ENCODE measurements at regions not wholly inside any gene's neighbourhood (a gene's known extent, or its start where the extent isn't known, plus 50 kb on each side); places are given as distances from the start of the nearest gene placed in this dataset.
"Not testable (repeated sequence)": the region's sequence is repeated elsewhere in the genome, so short reads cannot be mapped to it uniquely, and the experiment has no call there.

DNA sequence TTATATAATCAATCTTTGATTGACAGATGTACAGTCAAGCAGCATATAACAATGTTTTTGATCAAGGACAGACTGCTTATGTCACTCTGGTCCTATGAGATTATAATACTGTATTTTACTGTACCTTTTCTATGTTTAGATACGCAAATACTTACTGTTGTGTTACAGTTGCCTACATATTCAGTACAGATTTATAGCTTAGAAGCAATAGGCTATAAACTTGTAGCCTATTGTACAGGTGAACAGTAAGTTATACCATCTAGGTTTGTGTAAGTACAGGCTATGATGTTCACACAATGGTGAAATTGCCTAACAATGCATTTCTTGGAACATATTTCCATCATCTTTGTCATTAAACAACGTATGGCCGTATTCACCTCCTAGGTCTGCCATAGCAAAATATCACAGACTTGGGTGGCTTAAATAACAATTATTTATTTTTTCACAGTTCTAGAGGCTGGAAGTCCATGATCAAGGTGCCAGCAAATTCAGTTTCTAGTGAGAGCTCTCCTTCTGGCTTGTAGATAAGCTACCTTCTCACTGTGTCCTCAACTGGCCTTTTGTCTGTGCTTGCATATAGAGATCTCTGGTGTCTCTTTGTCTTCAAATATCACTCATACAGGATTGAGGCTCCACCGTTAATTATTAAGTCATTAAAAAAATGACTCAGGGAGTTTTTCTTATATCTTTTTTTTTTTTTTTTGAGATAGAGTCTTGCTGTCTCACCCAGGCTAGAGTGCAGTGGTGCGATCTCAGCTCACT, 89.1 kb downstream of the EBLN2 start:
- DNase-seq (ENCODE audit: low read depth), result no peak
- TF ChIP-seq, protein P1, sequence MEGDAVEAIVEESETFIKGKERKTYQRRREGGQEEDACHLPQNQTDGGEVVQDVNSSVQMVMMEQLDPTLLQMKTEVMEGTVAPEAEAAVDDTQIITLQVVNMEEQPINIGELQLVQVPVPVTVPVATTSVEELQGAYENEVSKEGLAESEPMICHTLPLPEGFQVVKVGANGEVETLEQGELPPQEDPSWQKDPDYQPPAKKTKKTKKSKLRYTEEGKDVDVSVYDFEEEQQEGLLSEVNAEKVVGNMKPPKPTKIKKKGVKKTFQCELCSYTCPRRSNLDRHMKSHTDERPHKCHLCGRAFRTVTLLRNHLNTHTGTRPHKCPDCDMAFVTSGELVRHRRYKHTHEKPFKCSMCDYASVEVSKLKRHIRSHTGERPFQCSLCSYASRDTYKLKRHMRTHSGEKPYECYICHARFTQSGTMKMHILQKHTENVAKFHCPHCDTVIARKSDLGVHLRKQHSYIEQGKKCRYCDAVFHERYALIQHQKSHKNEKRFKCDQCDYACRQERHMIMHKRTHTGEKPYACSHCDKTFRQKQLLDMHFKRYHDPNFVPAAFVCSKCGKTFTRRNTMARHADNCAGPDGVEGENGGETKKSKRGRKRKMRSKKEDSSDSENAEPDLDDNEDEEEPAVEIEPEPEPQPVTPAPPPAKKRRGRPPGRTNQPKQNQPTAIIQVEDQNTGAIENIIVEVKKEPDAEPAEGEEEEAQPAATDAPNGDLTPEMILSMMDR (IDR thresholded peaks at IDR 0.05; ENCODE audit: insufficient read depth, low read depth, low read length, missing control alignments), result no peak
- H3K4me3 ChIP-seq (ENCODE audit: low read length), result no peak overlapping the region

DNA sequence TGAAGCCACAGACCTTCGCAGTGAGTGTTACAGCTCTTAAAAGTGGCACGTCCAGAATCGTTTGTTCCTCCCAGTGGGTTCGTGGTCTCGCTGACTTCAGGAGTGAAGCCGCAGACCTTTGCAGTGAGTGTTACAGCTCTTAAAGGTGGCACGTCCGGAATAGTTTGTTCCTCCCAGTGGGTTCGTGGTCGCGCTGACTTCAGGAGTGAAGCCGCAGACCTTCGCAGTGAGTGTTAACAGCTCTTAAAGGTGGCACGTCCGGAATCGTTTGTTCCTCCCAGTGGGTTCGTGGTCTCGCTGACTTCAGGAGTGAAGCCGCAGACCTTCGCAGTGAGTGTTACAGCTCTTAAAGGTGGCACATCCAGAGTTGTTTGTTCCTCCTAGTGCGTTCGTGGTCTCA, 91.1 kb downstream of the EBLN2 start:
- not testable (repeated sequence) for H3K4me3 ChIP-seq (ENCODE audit: low read length); DNase-seq (ENCODE audit: low read depth)

DNA sequence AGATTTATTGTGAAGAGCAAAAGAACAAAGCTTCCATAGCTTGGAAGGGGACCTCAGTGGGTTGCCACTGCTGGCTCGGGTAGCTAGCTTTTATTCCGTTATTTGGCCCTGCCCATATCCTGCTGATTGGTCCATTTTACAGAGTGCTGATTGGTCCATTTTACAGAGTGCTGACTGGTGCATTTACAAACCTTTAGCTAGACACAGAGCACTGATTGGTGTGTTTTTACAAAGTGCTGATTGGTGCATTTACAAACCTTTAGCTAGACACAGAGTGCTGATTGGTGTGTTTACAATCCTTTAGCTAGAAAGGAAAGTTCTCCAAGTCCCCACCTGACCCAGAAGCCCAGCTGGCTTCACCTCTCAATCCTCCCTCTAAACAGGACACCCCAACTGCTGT, 91.6 kb downstream of the EBLN2 start:
- DNase-seq (ENCODE audit: low read depth); H3K4me3 ChIP-seq (ENCODE audit: low read length): not testable (repeated sequence)

GRCh38 chr3:73154261-73154660, 92.8 kb downstream of the EBLN2 start:
- not testable (repeated sequence) for DNase-seq (ENCODE audit: low read depth); H3K4me3 ChIP-seq (ENCODE audit: low read length)

DNA sequence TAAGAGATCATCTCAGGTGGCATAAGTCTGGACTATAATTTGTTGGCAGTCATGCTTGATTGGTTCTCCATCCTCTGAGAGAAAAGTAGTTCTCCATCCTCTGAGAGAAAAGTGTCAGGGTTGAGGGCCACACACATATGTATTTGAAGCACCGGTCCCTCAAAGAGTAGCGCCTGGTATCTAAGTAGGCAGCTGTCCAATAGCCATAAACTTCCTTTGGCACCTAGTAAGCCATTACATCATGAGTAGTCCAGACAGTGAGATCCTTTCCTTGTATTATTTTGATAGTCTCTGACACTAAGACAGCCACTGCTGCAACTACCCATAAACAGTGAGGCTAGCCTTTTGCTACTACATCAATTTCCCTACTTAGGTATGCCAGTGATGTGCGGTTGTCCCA, 94.0 kb downstream of the EBLN2 start:
- not testable (repeated sequence) for H3K4me3 ChIP-seq (ENCODE audit: low read length); DNase-seq (ENCODE audit: low read depth)

- TF ChIP-seq, protein P1 (IDR thresholded peaks at IDR 0.05; ENCODE audit: insufficient read depth, low read depth, low read length, missing control alignments), result no peak
- no peak overlapping the region for H3K4me3 ChIP-seq (ENCODE audit: low read length)
- DNase-seq (ENCODE audit: low read depth), result no peak
These were observed 103.2 kb downstream of the EBLN2 start for GRCh38 chr3:73164622-73165021.

- TF ChIP-seq, protein P1 (IDR thresholded peaks at IDR 0.05; ENCODE audit: insufficient read depth, low read depth, low read length, missing control alignments), result no peak
- DNase-seq (ENCODE audit: low read depth), result no peak
- H3K4me3 ChIP-seq (ENCODE audit: low read length), result no peak overlapping the region
These were observed 114.2 kb downstream of the EBLN2 start for GRCh38 chr3:73175698-73176097.

DNA sequence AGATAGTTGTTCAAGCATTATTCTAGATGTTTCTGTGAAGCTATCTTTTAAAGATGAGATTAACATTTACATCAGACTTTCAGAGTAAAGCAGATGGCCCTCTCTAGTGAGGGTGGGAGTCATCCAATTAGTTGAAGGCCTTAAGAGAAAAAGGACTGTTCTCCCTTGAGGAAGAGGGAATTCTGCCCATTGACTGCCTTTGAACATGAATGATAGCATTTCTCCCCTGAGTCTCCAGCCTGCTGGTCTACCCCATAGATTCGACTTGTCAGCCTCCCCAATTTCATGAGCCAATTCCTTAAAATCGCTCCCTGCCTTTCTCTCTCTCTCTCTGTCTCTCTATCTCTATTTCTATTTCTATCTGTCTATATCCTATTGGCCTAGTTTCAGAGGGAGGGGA, 115.5 kb downstream of the EBLN2 start:
- H3K4me3 ChIP-seq (ENCODE audit: low read length), result no peak overlapping the region
- DNase-seq (ENCODE audit: low read depth), result no peak
- TF ChIP-seq, protein P1 (IDR thresholded peaks at IDR 0.05; ENCODE audit: insufficient read depth, low read depth, low read length, missing control alignments), result no peak

DNA sequence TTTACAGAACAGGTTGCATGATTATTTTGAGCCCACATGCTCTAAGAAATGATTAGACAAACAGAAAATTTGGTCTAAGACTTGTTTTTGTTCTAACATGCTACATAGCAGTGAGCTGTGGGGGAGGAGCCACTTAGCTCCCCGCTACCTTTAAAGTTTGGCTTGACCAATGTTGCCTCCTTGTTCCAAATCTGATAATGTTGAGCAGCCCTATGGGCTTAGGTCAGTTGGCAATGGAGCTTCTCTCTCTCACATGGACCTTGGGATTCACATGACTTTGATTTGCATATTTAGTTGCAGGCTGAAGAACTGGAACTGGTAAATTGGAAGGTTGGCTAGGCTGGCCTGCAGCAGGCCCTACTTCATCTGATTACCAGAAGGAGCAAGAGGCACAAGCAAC, 116.4 kb downstream of the EBLN2 start:
- no peak for DNase-seq (ENCODE audit: low read depth)
- TF ChIP-seq, protein P1 (IDR thresholded peaks at IDR 0.05; ENCODE audit: insufficient read depth, low read depth, low read length, missing control alignments), result no peak
- no peak overlapping the region for H3K4me3 ChIP-seq (ENCODE audit: low read length)
